KMS-11 (cell line): ENCODE measurements at regions not wholly inside any gene's neighbourhood (a gene's known extent, or its start where the extent isn't known, plus 50 kb on each side); places are given as distances from the start of the nearest gene placed in this dataset.

Experiments
- H2AFZ ChIP-seq: fragments of 200-600 bp; sonication (generic); 2 replicates; pipeline ENCODE4 v1.6.1; 2016; ENCODE audit warnings: antibody characterized with exemption, mixed run types, low read depth
- H3K27ac ChIP-seq: fragments of 200-600 bp; sonication (generic); 2 replicates; pipeline ENCODE4 v1.6.1; 2016; ENCODE audit warnings: mild to moderate bottlenecking, mixed run types
- H3K27me3 ChIP-seq: fragments of 200-600 bp; sonication (generic); 2 replicates; pipeline ENCODE4 v1.6.1; 2017; ENCODE audit warnings: mild to moderate bottlenecking, low read depth, mixed run types, moderate library complexity; ENCODE audit not compliant: insufficient read depth
- H3K36me3 ChIP-seq: fragments of 200-600 bp; sonication (generic); 2 replicates; pipeline ENCODE4 v1.6.1; 2017; ENCODE audit warnings: mild to moderate bottlenecking, mixed run types; ENCODE audit not compliant: insufficient read depth
- H3K4me1 ChIP-seq: fragments of 200-600 bp; sonication (generic); 2 replicates; pipeline ENCODE4 v1.6.1; 2016; ENCODE audit warnings: mild to moderate bottlenecking, low read depth, mixed run types; ENCODE audit not compliant: poor library complexity, severe bottlenecking
- H3K4me2 ChIP-seq: fragments of 200-600 bp; sonication (generic); 2 replicates; pipeline ENCODE4 v1.7.0; 2016; ENCODE audit warnings: mild to moderate bottlenecking, mixed run types
- H3K4me3 ChIP-seq: fragments of 200-600 bp; sonication (generic); IDR thresholded peaks from 2 replicates; pipeline ENCODE4 v1.6.1; 2017; ENCODE audit warnings: low read depth, low read length, mixed read lengths; ENCODE audit not compliant: insufficient read depth
- H3K79me2 ChIP-seq: fragments of 200-600 bp; sonication (generic); 2 replicates; pipeline ENCODE4 v1.6.1; 2016; ENCODE audit warnings: low read depth, mixed run types; ENCODE audit not compliant: insufficient read depth
- H3K9ac ChIP-seq: fragments of 200-600 bp; sonication (generic); 2 replicates; pipeline ENCODE4 v1.6.1; 2016; ENCODE audit warnings: mild to moderate bottlenecking, mixed run types
- H4K20me1 ChIP-seq: fragments of 200-600 bp; sonication (generic); 2 replicates; pipeline ENCODE4 v1.6.1; 2016; ENCODE audit warnings: mild to moderate bottlenecking, mixed run types; ENCODE audit not compliant: insufficient read depth
- CTCF ChIP-seq: fragments of 200-600 bp; sonication (generic); conservative IDR thresholded peaks from 2 replicates; pipeline ENCODE4 v1.6.1; 2017; ENCODE audit warnings: low read depth, mild to moderate bottlenecking, antibody characterized with exemption, low read length, moderate library complexity, mixed read lengths

- Histone ChIP-seq H3K36me3 (no peaks in the 10 kb centered on the region), H3K9ac (no peak overlapping the region), H4K20me1 (no peaks in the 10 kb centered on the region), H3K79me2 (no peaks in the 10 kb centered on the region), H3K4me1 (peaks cover 43% of the 10 kb centered on the region), H3K4me3 (no peak overlapping the region), H3K27ac (no peak overlapping the region), H3K4me2 (no peak overlapping the region), H2AFZ (no peak overlapping the region), H3K27me3 (no peaks in the 10 kb centered on the region)
- TF ChIP-seq CTCF = no peak
Measured at GRCh38 chr18:63043516-63043915, 276.1 kb downstream of the BCL2 start.

GRCh38 chr18:63042351-63042750, 277.2 kb downstream of the BCL2 start:
- no peak for TF ChIP-seq CTCF
- H4K20me1 ChIP-seq = no peaks in the 10 kb centered on the region

GRCh38 chr18:63040788-63041410, 278.7 kb downstream of the BCL2 start:
- H3K4me1 ChIP-seq = peaks cover 43% of the 10 kb centered on the region

More at GRCh38 chr18:63042351-63042750, 277.2 kb downstream of the BCL2 start:
- Histone ChIP-seq H3K27me3 (no peaks in the 10 kb centered on the region), H3K9ac (no peak overlapping the region), H3K4me2 (peak overlapping the region; percentile 97; the same call in 1 of the 2 replicates), H3K36me3 (no peaks in the 10 kb centered on the region), H3K27ac (peak overlapping the region; percentile 87; the same call in 1 of the 2 replicates), H3K4me3 (no peak overlapping the region), H3K4me1 (peaks cover 43% of the 10 kb centered on the region), H2AFZ (peak overlapping the region; percentile 6; the same call in 1 of the 2 replicates), H3K79me2 (no peaks in the 10 kb centered on the region)

GRCh38 chr18:63037491-63037890, 282.1 kb downstream of the BCL2 start:
- Histone ChIP-seq H3K27ac (no peak overlapping the region), H3K79me2 (no peaks in the 10 kb centered on the region), H4K20me1 (no peaks in the 10 kb centered on the region), H3K9ac (no peak overlapping the region), H3K36me3 (no peaks in the 10 kb centered on the region), H3K27me3 (no peaks in the 10 kb centered on the region), H3K4me1 (peaks cover 39% of the 10 kb centered on the region), H3K4me3 (no peak overlapping the region), H3K4me2 (no peak overlapping the region), H2AFZ (no peak overlapping the region)
- TF ChIP-seq CTCF = no peak

More at GRCh38 chr18:63040788-63041410, 278.7 kb downstream of the BCL2 start:
- peak overlapping the region; percentile 46; the same call in 1 of the 2 replicates for H3K9ac ChIP-seq
- H3K36me3 ChIP-seq = no peaks in the 10 kb centered on the region
- H3K79me2 ChIP-seq = no peaks in the 10 kb centered on the region
- no peaks in the 10 kb centered on the region for H3K27me3 ChIP-seq
- no peaks in the 10 kb centered on the region for H4K20me1 ChIP-seq
- H2AFZ ChIP-seq = peak overlapping the region; percentile 45
- H3K4me2 ChIP-seq = peak overlapping the region; percentile 97
- no peak for TF ChIP-seq CTCF
- peak overlapping the region; percentile 25 for H3K4me3 ChIP-seq
- H3K27ac ChIP-seq = peak overlapping the region; percentile 87
